ENCODE measurements at regions not wholly inside any gene's neighbourhood (a gene's known extent, or its start where the extent isn't known, plus 50 kb on each side); places are given as distances from the start of the nearest gene placed in this dataset.

DNA sequence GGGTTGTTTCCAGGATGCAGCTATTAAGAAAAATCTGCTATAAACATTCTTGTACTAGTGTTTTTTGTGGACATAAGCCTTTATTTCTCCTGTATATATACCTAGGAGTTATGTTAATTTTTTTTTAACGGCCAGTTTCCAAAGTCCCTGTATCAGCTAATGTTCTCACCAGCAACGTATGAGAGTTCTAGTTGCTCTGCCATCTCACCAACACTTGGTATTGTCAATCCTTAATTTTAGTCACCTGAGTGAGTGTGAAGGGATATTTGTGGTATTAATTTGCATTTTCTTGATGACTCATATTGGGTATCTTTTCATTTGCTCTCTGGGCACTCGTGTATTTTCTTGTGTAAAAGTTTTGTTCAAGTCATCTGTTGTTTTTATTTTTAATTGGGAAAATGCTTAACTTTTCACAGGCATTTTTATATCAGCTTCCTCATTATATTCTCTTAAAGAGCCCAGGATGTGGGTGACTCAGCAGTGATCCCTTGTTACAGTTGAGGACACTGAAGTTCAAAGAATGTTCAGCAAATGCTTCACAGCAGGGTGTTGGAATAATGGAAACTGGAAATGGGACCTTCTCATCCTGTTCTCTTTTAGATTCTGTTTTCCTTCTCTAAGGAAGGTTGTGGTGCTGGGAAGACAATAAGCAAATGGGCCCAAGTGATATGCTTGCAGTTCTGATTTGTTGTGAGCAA, 176.3 kb upstream of the PRNP start:
- no peak for DNase-seq

GRCh38 chr20:4508773-4509172, 177.5 kb upstream of the PRNP start:
- no peak for DNase-seq

DNA sequence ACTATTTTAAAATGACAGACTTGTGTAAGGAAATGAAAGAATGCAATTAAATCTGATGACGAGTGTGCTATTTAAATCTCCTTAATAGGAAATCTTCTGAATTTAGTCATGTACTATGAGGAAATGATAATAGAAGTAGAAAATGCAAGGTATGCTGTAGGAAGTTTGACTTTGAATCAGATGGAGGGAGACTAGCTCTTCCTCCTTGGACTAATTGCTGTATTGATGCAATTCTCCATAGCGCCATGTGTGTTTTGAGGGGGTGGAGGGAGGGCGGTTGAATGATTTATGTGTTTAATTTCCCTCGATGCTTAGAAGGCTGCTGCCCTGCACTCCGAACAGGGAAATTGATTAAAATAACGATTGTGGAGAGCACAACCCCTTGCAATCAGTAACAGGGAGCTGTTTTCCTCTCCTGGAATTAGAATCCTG, 179.0 kb upstream of the PRNP start:
- no peak for DNase-seq

- DNase-seq: no peak
Observed at GRCh38 chr20:4504814-4505213, 181.4 kb upstream of the PRNP start.

GRCh38 chr20:4502756-4503155, 183.5 kb upstream of the PRNP start:
- no peak for DNase-seq

DNA sequence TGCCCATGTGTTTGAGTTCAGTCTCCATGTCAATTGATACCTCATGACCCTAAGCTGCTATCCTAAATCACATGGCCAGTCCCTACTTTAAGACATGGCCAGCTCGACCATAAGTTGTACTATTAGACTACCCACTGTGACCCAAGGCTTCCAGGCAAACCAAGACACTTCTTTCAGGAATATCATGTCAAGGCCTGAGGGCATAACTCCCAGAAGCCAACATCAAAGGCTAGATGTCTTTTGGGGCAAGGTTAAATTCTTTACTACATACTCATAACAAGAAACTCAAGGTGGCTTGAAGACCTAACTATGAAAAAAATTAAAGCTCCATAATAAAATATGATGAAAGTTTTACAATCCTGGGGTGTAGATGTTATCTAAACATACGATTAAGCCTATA, 192.9 kb upstream of the PRNP start:
- no peak for DNase-seq

GRCh38 chr20:4491643-4492042, 194.6 kb upstream of the PRNP start:
- no peak for DNase-seq

DNA sequence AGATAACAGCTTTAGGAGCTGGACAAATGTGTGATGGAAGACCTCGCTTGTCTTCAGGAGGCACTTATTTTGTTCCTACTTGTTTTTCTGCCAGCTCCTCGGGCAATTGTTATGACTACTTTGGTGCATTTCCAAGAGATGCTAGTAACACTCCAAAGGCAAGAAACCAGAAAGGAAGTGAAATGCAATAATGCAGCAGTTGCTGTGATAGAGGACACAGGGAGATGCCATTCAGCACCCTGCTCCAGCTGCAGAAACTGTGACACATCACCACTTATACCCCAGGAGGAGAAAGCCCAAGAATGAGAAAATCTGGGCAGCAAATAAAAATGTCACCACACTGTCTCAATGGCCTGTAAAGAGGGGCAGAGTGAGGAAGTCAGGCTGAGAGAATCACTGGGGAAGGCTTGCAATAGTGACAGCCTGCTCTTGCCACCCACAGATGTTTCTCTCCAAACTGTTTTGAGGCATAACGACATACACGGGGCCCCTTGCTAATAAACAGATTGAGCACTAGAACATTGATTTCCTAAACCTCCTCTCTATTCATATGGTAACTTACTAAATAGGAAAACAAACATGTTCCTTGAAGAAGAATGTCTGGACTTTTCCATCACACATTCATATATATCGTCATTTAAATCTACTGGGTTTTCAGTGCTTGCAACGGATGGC, 195.5 kb upstream of the PRNP start:
- no peak for DNase-seq

- no peak for DNase-seq
Observed at GRCh38 chr20:4490045-4490444, 196.2 kb upstream of the PRNP start.

GRCh38 chr20:4488407-4489339, 197.6 kb upstream of the PRNP start:
- no peak for DNase-seq

GRCh38 chr20:4484379-4484997, 201.8 kb upstream of the PRNP start:
- DNase-seq: no peak

DNA sequence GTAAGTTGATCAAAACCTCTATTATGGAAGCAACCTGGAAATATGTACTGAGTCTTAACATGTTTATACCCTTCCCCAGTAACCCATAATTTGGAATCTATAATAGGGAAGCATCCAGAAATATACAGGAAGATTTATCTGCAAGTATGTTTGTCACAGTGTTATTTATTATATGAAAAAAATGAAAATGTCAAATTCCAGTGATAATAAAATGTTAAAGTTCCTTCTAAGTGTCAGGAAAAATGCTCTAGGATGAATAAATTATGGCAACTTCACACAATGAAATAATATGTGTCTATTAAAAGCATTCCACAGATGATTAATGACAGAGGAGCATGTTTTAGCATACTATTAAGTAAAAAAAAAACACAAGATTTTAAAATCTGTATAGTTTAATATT, 202.3 kb upstream of the PRNP start:
- DNase-seq: no peak

DNA sequence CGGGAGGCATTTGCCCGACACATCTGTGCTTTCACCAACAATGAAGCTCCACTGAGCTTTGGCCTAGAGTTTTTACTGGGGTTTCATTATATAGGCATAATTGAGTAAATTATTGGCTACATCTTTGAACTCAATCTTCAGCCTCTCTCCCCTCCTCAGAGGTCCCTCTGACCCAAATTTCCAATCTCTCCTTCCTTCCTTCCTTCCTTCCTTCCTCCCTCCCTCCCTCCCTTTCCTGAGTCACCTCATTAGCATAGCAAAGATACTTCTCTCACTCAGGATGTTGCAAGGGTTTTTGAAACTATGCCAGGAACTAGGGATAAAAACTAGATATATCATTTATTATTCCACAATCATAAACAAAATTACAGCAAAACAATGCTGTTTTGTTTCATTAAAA, 202.8 kb upstream of the PRNP start:
- DNase-seq: no peak

DNA sequence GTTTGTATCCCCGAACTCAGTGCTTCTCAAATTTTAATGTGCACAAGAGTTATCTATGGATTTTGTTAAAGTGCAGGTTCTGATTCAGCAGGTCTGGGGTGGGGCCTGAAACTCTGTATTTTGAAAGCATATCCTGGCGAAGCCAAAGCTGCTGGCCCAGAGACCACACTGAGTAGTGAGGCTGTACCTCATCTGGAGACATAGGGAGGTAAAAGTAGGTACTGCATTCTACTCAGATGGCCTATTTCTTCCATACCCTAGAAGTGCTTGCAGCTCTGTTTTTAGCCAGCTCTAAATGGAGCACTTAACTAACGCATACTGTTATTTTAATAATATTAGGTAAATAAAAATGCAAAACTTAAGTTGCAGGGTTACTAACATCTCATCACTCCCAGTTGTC, 206.2 kb upstream of the PRNP start:
- no peak for DNase-seq

DNA sequence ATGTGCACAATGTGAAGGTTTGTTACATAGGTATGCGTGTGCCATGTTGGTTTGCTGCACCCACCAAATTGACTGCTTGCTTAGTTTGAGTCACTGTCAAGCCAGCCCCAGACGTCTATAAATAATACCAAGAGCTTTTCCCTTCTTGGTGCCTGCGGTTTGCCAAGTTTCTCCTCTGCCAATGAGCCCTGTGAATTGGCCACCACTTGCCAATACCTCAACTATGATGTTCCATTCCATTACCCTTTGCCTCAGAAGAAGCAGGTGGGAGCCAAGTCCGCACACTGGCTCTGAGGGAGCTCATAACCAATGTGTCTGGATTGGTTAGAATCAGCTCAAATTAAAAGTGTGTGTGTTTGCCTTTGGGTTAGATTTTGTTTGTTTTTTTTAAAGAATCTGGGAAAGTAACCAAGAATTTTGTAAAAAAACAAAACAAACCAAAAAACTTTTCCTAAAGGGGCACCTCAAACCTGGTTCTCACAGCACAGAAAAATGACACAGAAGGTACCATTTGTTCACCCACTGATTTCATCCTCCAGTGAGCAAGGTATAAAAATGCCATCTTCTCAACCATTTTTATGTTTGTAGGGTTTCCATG, 209.3 kb upstream of the PRNP start:
- no peak for DNase-seq

GRCh38 chr20:4472906-4473305, 213.3 kb upstream of the PRNP start:
- no peak for DNase-seq

- no peak for DNase-seq
Observed at GRCh38 chr20:4471221-4471620, 215.0 kb upstream of the PRNP start.

DNA sequence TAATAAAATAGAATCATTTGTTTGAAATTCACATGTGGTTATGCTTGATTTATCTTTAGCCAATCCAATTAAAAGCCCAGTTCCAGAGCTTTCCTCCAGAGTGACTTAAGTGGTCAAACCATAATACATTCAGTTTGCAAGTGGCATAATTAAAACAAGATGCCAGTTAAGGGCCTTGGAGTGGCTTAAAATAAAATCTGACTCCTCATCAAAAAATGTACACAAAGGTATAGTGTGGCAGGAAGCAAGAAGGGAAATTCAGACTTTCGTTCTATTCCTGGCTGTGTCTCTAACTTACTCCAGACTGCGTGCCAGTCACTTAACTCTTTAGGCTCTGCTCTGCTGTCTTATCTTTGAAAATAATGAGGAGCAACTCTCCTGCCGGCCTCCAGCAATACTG, 215.9 kb upstream of the PRNP start:
- DNase-seq: no peak

DNA sequence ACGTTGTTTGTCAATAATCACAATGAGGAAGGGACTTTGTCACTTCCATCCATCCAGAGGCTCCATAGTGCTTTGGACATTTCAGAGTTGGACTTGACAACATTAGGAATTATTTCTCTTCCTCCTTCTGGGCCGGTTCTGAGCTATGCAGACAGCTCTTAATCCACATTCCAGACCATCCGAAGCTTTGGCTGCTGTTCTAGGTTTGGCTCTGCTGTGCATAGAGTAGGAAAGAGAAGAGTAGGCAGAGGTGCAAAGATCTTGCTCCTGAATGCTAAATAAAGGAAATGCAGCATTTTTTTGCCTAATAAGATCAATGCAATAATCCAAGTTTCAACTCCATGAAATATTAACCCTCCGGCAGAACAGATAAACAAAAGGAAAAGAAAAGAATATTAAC, 216.3 kb upstream of the PRNP start:
- DNase-seq: no peak

DNA sequence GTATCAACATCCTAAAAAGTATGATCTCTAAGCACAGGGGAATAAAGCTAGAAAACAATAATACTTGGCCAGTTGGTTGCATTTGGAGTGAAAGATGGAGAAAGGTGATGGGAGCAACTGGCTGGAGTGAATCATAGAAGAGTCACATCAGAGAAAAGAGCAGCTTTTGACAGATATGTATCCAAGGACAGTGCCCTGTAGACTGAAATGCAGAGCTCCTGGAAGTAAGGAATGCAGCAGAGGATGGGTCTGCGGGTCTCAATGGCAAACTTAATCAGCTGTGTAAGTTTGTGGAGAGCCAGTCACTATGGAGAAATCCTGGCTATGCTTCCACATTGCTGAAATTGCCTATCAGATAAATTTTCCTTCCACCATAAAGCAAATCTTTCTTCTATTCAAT, 218.1 kb upstream of the PRNP start:
- no peak for DNase-seq

- DNase-seq: no peak
Observed at GRCh38 chr20:4465855-4466545, 216.9 kb upstream of the ADRA1D start.

DNA sequence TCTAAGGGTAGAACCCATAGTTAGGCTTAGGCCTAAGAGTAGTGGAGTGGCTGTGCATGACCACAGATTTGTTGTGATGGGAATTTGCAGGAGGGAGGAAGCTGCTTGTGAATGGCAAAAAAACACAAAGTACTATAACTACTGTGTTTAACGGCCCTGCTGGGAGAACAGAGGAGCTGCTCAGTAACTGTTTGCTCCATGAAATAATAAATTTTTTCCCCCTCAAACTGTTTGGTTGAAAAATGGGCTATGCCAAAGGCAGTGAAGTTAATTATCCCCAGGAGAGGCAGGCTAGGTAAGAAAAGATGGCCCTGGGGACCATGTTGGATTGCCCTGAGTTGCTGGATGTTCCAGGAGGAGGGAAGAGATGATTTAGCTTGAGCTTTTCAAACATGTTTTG, 216.1 kb upstream of the ADRA1D start:
- DNase-seq: no peak

Measured in activated effector memory CD4-positive, alpha-beta T cell treated with anti-CD3 and anti-CD28 coated beads, Interleukin-2, amount 50 U/mL, for 16 hours (primary cell).